ENCODE measurements at regions not wholly inside any gene's neighbourhood (a gene's known extent, or its start where the extent isn't known, plus 50 kb on each side); places are given as distances from the start of the nearest gene placed in this dataset.

- H3K4me1 ChIP-seq (ENCODE audit: insufficient read depth), result no peaks in the 10 kb centered on the region
- WGBS (ENCODE audit: low lambda C conversion rate, missing lambda C conversion rate), result 100% methylated on average over 1 of the region's 1 CpG
- no peak for DNase-seq (ENCODE audit: low spot score)
- H3K4me2 ChIP-seq, result no peak overlapping the region
- H3K27ac ChIP-seq, result no peak overlapping the region
- H3K79me2 ChIP-seq, result no peaks in the 10 kb centered on the region
- no peaks in the 10 kb centered on the region for H3K9me3 ChIP-seq (ENCODE audit: low read depth)
- no peaks in the 10 kb centered on the region for H4K20me1 ChIP-seq (ENCODE audit: insufficient read depth, poor library complexity, severe bottlenecking)
- no peaks in the 10 kb centered on the region for H3K9me2 ChIP-seq (replicated peaks; ENCODE audit: insufficient read depth)
- H3K4me3 ChIP-seq, result no peak overlapping the region
- TF ChIP-seq CTCF (IDR thresholded peaks at IDR 0.05; ENCODE audit: poor library complexity), result no peak
- no peak for TF ChIP-seq EZH2 (IDR thresholded peaks at IDR 0.05; ENCODE audit: borderline replicate concordance)
- H2AFZ ChIP-seq, result no peak overlapping the region
- no peaks in the 10 kb centered on the region for H3K27me3 ChIP-seq
- no peaks in the 10 kb centered on the region for H3K36me3 ChIP-seq (replicated peaks; ENCODE audit: insufficient read depth, low read depth)
These were observed 54.7 kb upstream of the TOX2 start for GRCh38 chr20:43859994-43860393.

- H3K9me2 ChIP-seq (replicated peaks; ENCODE audit: insufficient read depth), result no peaks in the 10 kb centered on the region
- no peaks in the 10 kb centered on the region for H3K27me3 ChIP-seq
- H3K36me3 ChIP-seq (replicated peaks; ENCODE audit: insufficient read depth, low read depth), result no peaks in the 10 kb centered on the region
- H3K4me3 ChIP-seq, result no peak overlapping the region
- no peak for TF ChIP-seq EZH2 (IDR thresholded peaks at IDR 0.05; ENCODE audit: borderline replicate concordance)
- no peak for TF ChIP-seq EZH2phosphoT487 (IDR thresholded peaks at IDR 0.05; ENCODE audit: low read depth, severe bottlenecking, unreplicated experiment)
- no peak for TF ChIP-seq CTCF (IDR thresholded peaks at IDR 0.05; ENCODE audit: poor library complexity)
- no peaks in the 10 kb centered on the region for H3K9me3 ChIP-seq (ENCODE audit: low read depth)
- H3K79me2 ChIP-seq, result no peaks in the 10 kb centered on the region
- no peak overlapping the region for H3K27ac ChIP-seq
- H2AFZ ChIP-seq, result no peak overlapping the region
- no peak for DNase-seq (ENCODE audit: low spot score)
- no peaks in the 10 kb centered on the region for H3K4me1 ChIP-seq (ENCODE audit: insufficient read depth)
- 91% methylated on average over 1 of the region's 1 CpG for WGBS (ENCODE audit: low lambda C conversion rate, missing lambda C conversion rate)
- H4K20me1 ChIP-seq (ENCODE audit: insufficient read depth, poor library complexity, severe bottlenecking), result no peaks in the 10 kb centered on the region
- H3K4me2 ChIP-seq, result no peak overlapping the region
These were observed 56.7 kb upstream of the TOX2 start for GRCh38 chr20:43857932-43858331.

GRCh38 chr20:43857127-43857526 lies 57.5 kb upstream of the TOX2 start:
- no peaks in the 10 kb centered on the region for H3K4me1 ChIP-seq (ENCODE audit: insufficient read depth)
- H3K4me2 ChIP-seq, result no peak overlapping the region
- TF ChIP-seq EZH2phosphoT487 (IDR thresholded peaks at IDR 0.05; ENCODE audit: low read depth, severe bottlenecking, unreplicated experiment) (no peak), EZH2 (IDR thresholded peaks at IDR 0.05; ENCODE audit: borderline replicate concordance) (no peak), CTCF (IDR thresholded peaks at IDR 0.05; ENCODE audit: poor library complexity) (no peak)
- H3K36me3 ChIP-seq (replicated peaks; ENCODE audit: insufficient read depth, low read depth), result no peaks in the 10 kb centered on the region
- H3K27ac ChIP-seq, result no peak overlapping the region
- DNase-seq (ENCODE audit: low spot score), result no peak
- no peak overlapping the region for H3K4me3 ChIP-seq
- H3K27me3 ChIP-seq, result no peaks in the 10 kb centered on the region
- H3K79me2 ChIP-seq, result no peaks in the 10 kb centered on the region
- H2AFZ ChIP-seq, result no peak overlapping the region
- H3K9me3 ChIP-seq (ENCODE audit: low read depth), result no peaks in the 10 kb centered on the region
- no peaks in the 10 kb centered on the region for H3K9me2 ChIP-seq (replicated peaks; ENCODE audit: insufficient read depth)
- no peaks in the 10 kb centered on the region for H4K20me1 ChIP-seq (ENCODE audit: insufficient read depth, poor library complexity, severe bottlenecking)

- H3K4me1 ChIP-seq (ENCODE audit: insufficient read depth), result no peaks in the 10 kb centered on the region
- H3K36me3 ChIP-seq (replicated peaks; ENCODE audit: insufficient read depth, low read depth), result no peaks in the 10 kb centered on the region
- no peaks in the 10 kb centered on the region for H4K20me1 ChIP-seq (ENCODE audit: insufficient read depth, poor library complexity, severe bottlenecking)
- H3K79me2 ChIP-seq, result no peaks in the 10 kb centered on the region
- DNase-seq (ENCODE audit: low spot score), result no peak
- no peaks in the 10 kb centered on the region for H3K9me3 ChIP-seq (ENCODE audit: low read depth)
- H3K27ac ChIP-seq, result no peak overlapping the region
- no peak overlapping the region for H3K4me3 ChIP-seq
- no peaks in the 10 kb centered on the region for H3K9me2 ChIP-seq (replicated peaks; ENCODE audit: insufficient read depth)
- TF ChIP-seq CTCF (IDR thresholded peaks at IDR 0.05; ENCODE audit: poor library complexity) (no peak), EZH2phosphoT487 (IDR thresholded peaks at IDR 0.05; ENCODE audit: low read depth, severe bottlenecking, unreplicated experiment) (no peak), EZH2 (IDR thresholded peaks at IDR 0.05; ENCODE audit: borderline replicate concordance) (no peak)
- H2AFZ ChIP-seq, result no peak overlapping the region
- no peak overlapping the region for H3K4me2 ChIP-seq
- 89% methylated on average over 1 of the region's 1 CpG for WGBS (ENCODE audit: low lambda C conversion rate, missing lambda C conversion rate)
- H3K27me3 ChIP-seq, result no peaks in the 10 kb centered on the region
These were observed 58.8 kb upstream of the TOX2 start for GRCh38 chr20:43855803-43856202.
